Cardiac muscle cell (in vitro differentiated cells and primary cell): ENCODE measurements at regions not wholly inside any gene's neighbourhood (a gene's known extent, or its start where the extent isn't known, plus 50 kb on each side); places are given as distances from the start of the nearest gene placed in this dataset.

Experiments used
- DNase-seq, 2 donors: peaks; one replicate each; pipeline versions ENCODE4 v3.0.0 to v3.0.0-alpha.2; 2010 to 2017; ENCODE audit warnings: low read depth in 1 of 2, low spot score in 1 of 2
- H3K27ac ChIP-seq: fragments of 200-600 bp; sonication (generic); 2 replicates; pipeline ENCODE4 v1.5.1; 2016
- H3K27me3 ChIP-seq: fragments of 200-600 bp; sonication (generic); 2 replicates; pipeline ENCODE4 v1.6.0; 2016; ENCODE audit warnings: control low read depth
- H3K36me3 ChIP-seq: fragments of 200-600 bp; sonication (generic); 2 replicates; pipeline ENCODE4 v1.5.1; 2016; ENCODE audit warnings: control low read depth
- H3K4me1 ChIP-seq: fragments of 200-600 bp; sonication (generic); 2 replicates; pipeline ENCODE4 v1.8.1; 2017; ENCODE audit warnings: low read depth, mild to moderate bottlenecking, mixed run types
- H3K4me3 ChIP-seq: fragments of 200-600 bp; sonication (generic); 2 replicates; pipeline ENCODE4 v1.5.1; 2016; ENCODE audit warnings: mild to moderate bottlenecking
- H3K9me3 ChIP-seq: fragments of 200-600 bp; sonication (generic); 2 replicates; pipeline ENCODE4 v1.5.1; 2017; ENCODE audit warnings: low read depth, mild to moderate bottlenecking, control low read depth
- CTCF ChIP-seq: IDR thresholded peaks from 2 replicates; pipeline ENCODE4 v1.5.1; 2012; ENCODE audit warnings: low read depth, mild to moderate bottlenecking, low read length

DNA sequence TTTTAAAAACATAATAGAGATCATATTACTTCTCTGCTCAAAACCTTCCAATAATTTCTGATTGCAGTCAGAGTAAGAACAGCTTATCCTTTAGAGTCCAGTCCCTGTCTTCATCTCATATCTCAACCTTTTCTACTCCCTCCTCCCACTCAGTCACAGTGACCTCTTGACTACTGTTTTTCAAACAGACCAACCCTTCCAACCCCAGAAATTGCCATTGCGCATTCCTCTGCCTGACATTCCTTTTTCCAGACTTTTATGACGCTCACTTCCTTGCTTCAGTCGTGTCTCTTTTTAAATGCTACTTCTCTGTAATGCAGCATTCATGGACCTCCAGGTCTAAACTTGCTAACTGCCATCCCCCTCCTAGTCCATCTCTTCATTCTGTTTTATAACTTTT lies 800.5 kb downstream of the BRINP1 start:
- Histone ChIP-seq H3K4me3 (no peak overlapping the region), H3K27me3 (no peaks in the 10 kb centered on the region), H3K9me3 (no peaks in the 10 kb centered on the region), H3K36me3 (no peaks in the 10 kb centered on the region), H3K27ac (no peak overlapping the region), H3K4me1 (peaks cover 4% of the 10 kb centered on the region)
- no peak for TF ChIP-seq CTCF
- no peak for DNase-seq

GRCh38 chr9:118569148-118569547 lies 800.1 kb downstream of the BRINP1 start:
- Histone ChIP-seq H3K4me3 (no peak overlapping the region), H3K36me3 (no peaks in the 10 kb centered on the region), H3K9me3 (no peaks in the 10 kb centered on the region), H3K27ac (no peak overlapping the region), H3K27me3 (no peaks in the 10 kb centered on the region), H3K4me1 (peaks cover 4% of the 10 kb centered on the region)
- TF ChIP-seq CTCF, result no peak
- no peak for DNase-seq

GRCh38 chr9:118570066-118570465 lies 799.2 kb downstream of the BRINP1 start:
- TF ChIP-seq CTCF, result no peak
- Histone ChIP-seq H3K4me3 (no peak overlapping the region), H3K27me3 (no peaks in the 10 kb centered on the region), H3K9me3 (no peaks in the 10 kb centered on the region), H3K4me1 (peaks cover 4% of the 10 kb centered on the region), H3K36me3 (no peaks in the 10 kb centered on the region), H3K27ac (no peak overlapping the region)
- peak in 1 of 2 donors; percentile 7 for DNase-seq

GRCh38 chr9:118575341-118576070 lies 793.7 kb downstream of the BRINP1 start:
- no peaks in the 10 kb centered on the region for H3K9me3 ChIP-seq
- DNase-seq, result peak in 1 of 2 donors; percentile 3
- no peaks in the 10 kb centered on the region for H3K36me3 ChIP-seq
- H3K27me3 ChIP-seq, result no peaks in the 10 kb centered on the region
- no peak for TF ChIP-seq CTCF
- H3K4me1 ChIP-seq, result no peaks in the 10 kb centered on the region
- H3K27ac ChIP-seq, result no peak overlapping the region
- H3K4me3 ChIP-seq, result no peak overlapping the region

GRCh38 chr9:118577121-118577520 lies 792.1 kb downstream of the BRINP1 start:
- no peaks in the 10 kb centered on the region for H3K4me1 ChIP-seq
- no peaks in the 10 kb centered on the region for H3K27me3 ChIP-seq
- TF ChIP-seq CTCF, result no peak
- no peaks in the 10 kb centered on the region for H3K9me3 ChIP-seq
- no peak overlapping the region for H3K27ac ChIP-seq
- peak in 1 of 2 donors; percentile 52 for DNase-seq
- no peaks in the 10 kb centered on the region for H3K36me3 ChIP-seq
- no peak overlapping the region for H3K4me3 ChIP-seq
